OCI-LY7 (cell line): ENCODE measurements at regions not wholly inside any gene's neighbourhood (a gene's known extent, or its start where the extent isn't known, plus 50 kb on each side); places are given as distances from the start of the nearest gene placed in this dataset.

ENCODE experiments used
- BruUV-seq: library from RNA; stranded (reverse); fragments of 400-500 nt; replicated peaks from 2 replicates; lab custom pipeline; 2021; lab: Mats Ljungman, UMichigan
- CTCF ChIA-PET: fragments of 300-600 bp; sonication (Branson Sonifier 250); formaldehyde crosslinking; loops from one replicate; lab custom pipeline; 2022; ENCODE audit warnings: antibody characterized with exemption; ENCODE audit not compliant: unreplicated experiment; lab: Charles Lee
- POLR2A ChIA-PET: fragments of 300-600 bp; sonication (Branson Sonifier 250); formaldehyde crosslinking; loops from one replicate; lab custom pipeline; 2022; ENCODE audit warnings: antibody characterized with exemption; lab: Charles Lee
- DNase-seq: peaks from one replicate; pipeline ENCODE4 v3.0.0-alpha.2; 2015; ENCODE audit warnings: low spot score
- H2AFZ ChIP-seq: fragments of 200-600 bp; sonication (generic), shearing (Covaris generic); 2 replicates; pipeline ENCODE4 v1.6.1; 2014; ENCODE audit warnings: mild to moderate bottlenecking, antibody characterized with exemption, low read length, moderate library complexity
- H3K27ac ChIP-seq: fragments of 200-600 bp; sonication (generic); 2 replicates; pipeline ENCODE4 v1.5.1; 2014; ENCODE audit warnings: mixed run types, low read depth, mild to moderate bottlenecking, moderate library complexity, low read length, inconsistent platforms; ENCODE audit not compliant: poor library complexity, severe bottlenecking
- H3K36me3 ChIP-seq: fragments of 200-600 bp; sonication (generic); 2 replicates; pipeline ENCODE4 v1.6.1; 2014; ENCODE audit warnings: mild to moderate bottlenecking, antibody characterized with exemption, low read length, moderate library complexity, mixed read lengths; ENCODE audit not compliant: insufficient read depth
- H3K4me1 ChIP-seq: fragments of 200-600 bp; sonication (generic); 2 replicates; pipeline ENCODE4 v1.5.1; 2014; ENCODE audit warnings: mild to moderate bottlenecking, low read length; ENCODE audit not compliant: insufficient read depth, poor library complexity, severe bottlenecking
- H3K4me2 ChIP-seq: fragments of 200-600 bp; sonication (generic); 2 replicates; pipeline ENCODE4 v1.6.1; 2014; ENCODE audit warnings: mild to moderate bottlenecking, low read length
- H3K4me3 ChIP-seq: fragments of 200-600 bp; sonication (generic); 2 replicates; pipeline ENCODE4 v1.5.1; 2014; ENCODE audit warnings: mild to moderate bottlenecking, low read depth, low read length; ENCODE audit not compliant: poor library complexity, severe bottlenecking
- H3K79me2 ChIP-seq: fragments of 200-600 bp; sonication (generic); 2 replicates; pipeline ENCODE4 v1.6.1; 2016; ENCODE audit warnings: low read depth, mild to moderate bottlenecking, low read length, moderate library complexity, mixed read lengths; ENCODE audit not compliant: insufficient read depth
- H3K9me2 ChIP-seq: fragments of 200-600 bp; sonication (generic); 2 replicates; pipeline ENCODE4 v1.6.1; 2016; ENCODE audit warnings: mild to moderate bottlenecking, low read length, mixed read lengths; ENCODE audit not compliant: insufficient read depth
- H3K9me3 ChIP-seq: fragments of 200-600 bp; sonication (generic); 2 replicates; pipeline ENCODE4 v1.6.1; 2014; ENCODE audit warnings: mild to moderate bottlenecking, mixed run types, low read length, mixed read lengths
- H4K20me1 ChIP-seq: fragments of 200-600 bp; sonication (generic); 2 replicates; pipeline ENCODE4 v1.6.1; 2014; ENCODE audit warnings: mild to moderate bottlenecking, antibody characterized with exemption, low read length, moderate library complexity, mixed read lengths; ENCODE audit not compliant: insufficient read depth
- EZH2phosphoT487 ChIP-seq: fragments of 200-600 bp; sonication (generic); IDR thresholded peaks from 2 replicates; pipeline ENCODE4 v1.6.1; 2018; ENCODE audit warnings: low read depth, borderline replicate concordance, mild to moderate bottlenecking, mixed run types, antibody characterized with exemption, low read length, moderate library complexity, mixed read lengths
- intact Hi-C: fragments of 100-400 bp; cut with micrococcal nuclease; formaldehyde crosslinking; loops from one replicate; pipeline ENCODE4 v1.10.0; 2022; ENCODE audit not compliant: unreplicated experiment
- TF ChIP-seq, protein P1 (sequence below): fragments of 200-600 bp; sonication (generic); conservative IDR thresholded peaks from 2 replicates; pipeline ENCODE4 v1.5.1; 2014; ENCODE audit warnings: mild to moderate bottlenecking, antibody characterized with exemption, low read length, moderate library complexity, mixed read lengths

DNA sequence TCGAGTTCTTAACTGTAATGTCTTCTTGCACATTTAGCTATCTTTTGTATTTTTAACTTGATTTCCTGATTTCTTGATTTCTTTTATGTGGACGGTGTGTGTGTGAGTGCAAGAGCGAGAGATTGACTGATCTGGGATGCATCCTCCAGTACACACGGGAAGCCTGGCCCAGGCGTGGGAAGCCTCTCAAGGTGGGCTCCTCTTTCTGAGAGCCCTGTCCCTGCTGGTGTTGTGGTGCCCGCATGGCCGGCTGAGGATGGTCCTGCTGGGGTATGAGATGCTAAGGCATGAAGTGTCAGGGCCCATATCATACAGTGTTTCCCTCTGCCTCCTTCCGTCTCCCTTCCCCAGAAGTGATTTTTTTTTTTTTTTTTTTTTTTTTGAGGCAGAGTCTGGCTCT, 130.8 kb upstream of the TCERG1L start:
- CTCF ChIA-PET: no interaction called here
- no TSS peak for BruUV-seq
- no peak for DNase-seq

DNA sequence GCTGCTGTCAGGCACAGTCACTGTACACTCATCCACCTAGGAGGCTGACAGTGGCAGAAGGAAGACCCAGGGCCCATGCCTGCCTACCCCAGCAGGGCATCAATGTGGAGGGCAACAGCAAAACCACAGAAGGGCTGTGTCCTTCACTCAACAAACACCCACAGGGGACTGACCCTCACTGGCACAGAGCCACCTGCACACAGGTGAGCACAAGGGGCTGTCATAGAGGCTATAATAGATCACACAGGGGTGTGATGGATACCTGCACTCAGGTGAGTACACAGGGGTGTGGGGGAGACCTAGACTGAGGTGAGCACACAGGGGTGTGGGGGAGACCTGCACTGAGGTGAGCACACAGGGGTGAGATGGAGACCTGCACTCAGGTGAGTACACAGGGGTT, 132.8 kb upstream of the TCERG1L start:
- Histone ChIP-seq H4K20me1 (no peaks in the 10 kb centered on the region), H3K36me3 (no peaks in the 10 kb centered on the region), H3K27ac (no peak overlapping the region), H3K4me2 (no peak overlapping the region), H3K9me3 (no peaks in the 10 kb centered on the region), H3K4me3 (no peak overlapping the region), H2AFZ (no peak overlapping the region), H3K9me2 (no peaks in the 10 kb centered on the region), H3K79me2 (no peaks in the 10 kb centered on the region), H3K4me1 (no peaks in the 10 kb centered on the region)
- intact Hi-C loops: no loop called here
- TF ChIP-seq, protein P1, sequence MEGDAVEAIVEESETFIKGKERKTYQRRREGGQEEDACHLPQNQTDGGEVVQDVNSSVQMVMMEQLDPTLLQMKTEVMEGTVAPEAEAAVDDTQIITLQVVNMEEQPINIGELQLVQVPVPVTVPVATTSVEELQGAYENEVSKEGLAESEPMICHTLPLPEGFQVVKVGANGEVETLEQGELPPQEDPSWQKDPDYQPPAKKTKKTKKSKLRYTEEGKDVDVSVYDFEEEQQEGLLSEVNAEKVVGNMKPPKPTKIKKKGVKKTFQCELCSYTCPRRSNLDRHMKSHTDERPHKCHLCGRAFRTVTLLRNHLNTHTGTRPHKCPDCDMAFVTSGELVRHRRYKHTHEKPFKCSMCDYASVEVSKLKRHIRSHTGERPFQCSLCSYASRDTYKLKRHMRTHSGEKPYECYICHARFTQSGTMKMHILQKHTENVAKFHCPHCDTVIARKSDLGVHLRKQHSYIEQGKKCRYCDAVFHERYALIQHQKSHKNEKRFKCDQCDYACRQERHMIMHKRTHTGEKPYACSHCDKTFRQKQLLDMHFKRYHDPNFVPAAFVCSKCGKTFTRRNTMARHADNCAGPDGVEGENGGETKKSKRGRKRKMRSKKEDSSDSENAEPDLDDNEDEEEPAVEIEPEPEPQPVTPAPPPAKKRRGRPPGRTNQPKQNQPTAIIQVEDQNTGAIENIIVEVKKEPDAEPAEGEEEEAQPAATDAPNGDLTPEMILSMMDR: no peak
- TF ChIP-seq EZH2phosphoT487: no peak
- ChIA-PET POLR2A (no interaction called here), CTCF (no interaction called here)
- BruUV-seq: no TSS peak
- DNase-seq: no peak

More for the DNA sequence above, 130.8 kb upstream of the TCERG1L start:
- no peaks in the 10 kb centered on the region for H3K79me2 ChIP-seq
- H3K9me3 ChIP-seq: no peaks in the 10 kb centered on the region
- no peak overlapping the region for H3K27ac ChIP-seq
- no peaks in the 10 kb centered on the region for H3K9me2 ChIP-seq
- H3K4me3 ChIP-seq: no peak overlapping the region
- no peaks in the 10 kb centered on the region for H4K20me1 ChIP-seq
- TF ChIP-seq EZH2phosphoT487: no peak
- TF ChIP-seq, protein P1: no peak
- no peaks in the 10 kb centered on the region for H3K36me3 ChIP-seq
- no peak overlapping the region for H2AFZ ChIP-seq
- intact Hi-C loops: no loop called here
- H3K4me2 ChIP-seq: no peak overlapping the region
- POLR2A ChIA-PET: interaction anchor here (0.7 kb wide), 1 partner anchor 22 kb away, joined by 4 read pairs; no protein-coding TSS in a partner anchor
- H3K4me1 ChIP-seq: no peaks in the 10 kb centered on the region

DNA sequence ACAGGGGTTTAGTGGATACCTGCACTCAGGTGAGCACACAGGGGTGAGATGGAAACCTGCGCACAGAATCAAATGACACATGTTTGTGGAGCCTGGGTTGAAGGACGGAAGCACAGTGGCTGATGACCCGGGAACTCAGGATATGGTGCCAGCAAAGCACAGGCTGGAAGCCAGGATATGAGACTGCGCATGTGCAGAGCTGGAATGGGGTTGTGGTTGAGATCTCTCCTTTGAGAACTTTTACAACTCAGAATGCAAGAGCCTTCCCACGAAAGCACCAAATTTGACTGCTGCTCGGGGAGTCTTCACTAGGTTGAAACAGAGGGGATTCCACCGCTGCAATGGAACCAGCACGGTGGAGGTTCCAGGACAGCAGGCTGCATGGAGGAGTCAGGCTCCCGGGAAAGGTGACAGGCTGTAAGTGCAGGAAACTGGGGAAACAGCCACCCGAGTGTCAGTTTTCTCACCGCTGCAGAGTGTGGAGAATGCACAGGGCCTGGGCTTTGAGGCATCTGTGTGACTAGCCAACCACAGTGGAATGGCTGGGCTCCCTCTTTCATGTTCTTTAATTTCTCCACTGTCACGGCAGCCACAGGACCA, 133.4 kb upstream of the TCERG1L start:
- TF ChIP-seq, protein P1: no peak
- TF ChIP-seq EZH2phosphoT487: no peak
- Histone ChIP-seq H3K4me1 (no peaks in the 10 kb centered on the region), H3K9me3 (no peaks in the 10 kb centered on the region), H3K36me3 (no peaks in the 10 kb centered on the region), H2AFZ (no peak overlapping the region), H3K9me2 (no peaks in the 10 kb centered on the region), H3K4me3 (no peak overlapping the region), H4K20me1 (no peaks in the 10 kb centered on the region), H3K79me2 (no peaks in the 10 kb centered on the region), H3K27ac (no peak overlapping the region), H3K4me2 (no peak overlapping the region)
- ChIA-PET CTCF (interaction anchor here (0.5 kb wide), 1 partner anchor 1501 kb away, joined by 4 read pairs; no protein-coding TSS in a partner anchor), POLR2A (no interaction called here)
- no peak for DNase-seq
- intact Hi-C loops: no loop called here
- no TSS peak for BruUV-seq
